ENCODE measurements at regions not wholly inside any gene's neighbourhood (a gene's known extent, or its start where the extent isn't known, plus 50 kb on each side); places are given as distances from the start of the nearest gene placed in this dataset.

DNA sequence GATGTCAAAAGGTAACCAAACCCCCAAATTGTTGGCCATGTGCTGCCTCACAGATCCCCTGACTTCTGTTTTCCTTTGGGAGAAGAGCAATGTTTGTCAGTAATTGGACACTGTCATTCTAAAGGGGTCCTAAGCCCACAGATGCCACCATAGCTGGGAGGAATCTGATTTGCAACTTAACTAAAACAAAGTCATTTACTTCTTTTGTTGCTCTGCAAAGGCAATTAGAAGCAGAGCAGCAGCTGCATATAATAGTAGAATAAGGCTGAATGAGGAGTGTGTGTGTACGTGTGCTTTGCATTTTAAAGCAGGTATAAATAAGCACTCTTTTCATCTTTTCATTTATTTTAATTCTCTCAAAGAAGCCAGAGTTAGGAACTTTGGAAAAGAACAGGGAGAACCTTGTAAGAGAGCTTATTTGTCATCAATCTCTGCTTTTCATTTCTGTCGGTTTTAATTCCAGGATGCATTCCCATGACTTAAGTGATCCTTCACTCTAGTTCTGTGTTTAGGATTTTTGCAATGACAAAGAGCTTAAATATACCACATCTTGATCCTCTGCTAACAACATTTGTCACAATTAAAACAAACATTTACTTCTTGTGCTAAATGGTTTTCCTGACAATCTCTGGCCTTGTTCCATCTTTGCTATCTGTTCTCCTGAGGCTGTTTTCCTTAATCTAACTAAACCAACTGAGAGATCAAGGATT is 530.2 kb upstream of the CBLB start:
- Histone ChIP-seq H3K4me3 (ENCODE audit: low read depth, low read length) (no peak overlapping the region), H4K12ac (ENCODE audit: low read depth, low read length) (no peak overlapping the region), H2BK12ac (ENCODE audit: low read length) (no peak overlapping the region), H3K18ac (ENCODE audit: low read length) (no peak overlapping the region), H2AFZ (ENCODE audit: insufficient read depth, low read length, poor library complexity) (no peak overlapping the region), H3K36me3 (ENCODE audit: control insufficient read depth in 1 of 2, insufficient read depth in 2 of 2, low read length in 2 of 2) (no peaks in the 10 kb centered on the region), H3K27me3 (ENCODE audit: insufficient read depth, low read length) (no peaks in the 10 kb centered on the region), H2AK5ac (ENCODE audit: low read length) (no peak overlapping the region), H3K79me1 (ENCODE audit: low read length) (no peaks in the 10 kb centered on the region), H3K14ac (ENCODE audit: low read length) (no peak overlapping the region), H3K27ac (ENCODE audit: low read depth, low read length) (no peak overlapping the region), H4K91ac (ENCODE audit: low read depth, low read length) (no peak overlapping the region), H3K23ac (ENCODE audit: low read length) (no peak overlapping the region), H3K4me2 (ENCODE audit: low read length) (no peak overlapping the region), H2BK120ac (ENCODE audit: insufficient read depth, low read length, poor library complexity) (no peak overlapping the region), H4K8ac (ENCODE audit: low read depth, low read length) (no peak overlapping the region), H2BK5ac (ENCODE audit: low read depth, low read length, poor library complexity) (no peak overlapping the region), H3K4ac (ENCODE audit: low read depth, low read length) (no peak overlapping the region), H3K79me2 (ENCODE audit: control insufficient read depth, insufficient read depth, low read length, poor library complexity) (no peaks in the 10 kb centered on the region), H3K9ac (ENCODE audit: low read length) (no peak overlapping the region), H3K4me1 (ENCODE audit: control insufficient read depth in 1 of 2, insufficient read depth in 2 of 2, low read length in 2 of 2) (no peaks in the 10 kb centered on the region), H3K9me3 (ENCODE audit: insufficient read depth, low read depth, low read length) (no peaks in the 10 kb centered on the region)
- DNase-seq, result no peak
- no CpG with 5 or more reads among the region's 2 CpGs for WGBS (ENCODE audit: extremely low coverage, insufficient coverage, insufficient read length)

DNA sequence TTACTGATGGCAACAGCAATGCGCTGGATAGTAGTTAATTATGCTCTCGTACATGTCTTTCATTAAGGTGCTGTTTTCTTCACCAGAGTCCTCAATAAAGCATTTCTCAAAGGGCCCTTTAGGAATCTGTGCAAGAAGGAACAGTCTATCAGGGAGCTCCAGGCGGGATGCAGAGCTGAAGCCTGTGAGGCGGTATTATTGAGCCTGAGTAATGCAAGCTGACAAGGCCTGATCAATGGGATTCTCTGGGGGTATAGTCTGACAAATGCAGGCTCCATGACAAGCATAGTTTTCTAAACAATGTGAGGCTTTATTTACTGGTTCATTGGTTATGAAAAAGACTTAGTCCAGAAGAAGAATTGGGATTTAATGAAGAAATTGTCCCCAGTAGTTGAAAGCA is 530.9 kb upstream of the CBLB start:
- Histone ChIP-seq H2BK5ac (ENCODE audit: low read depth, low read length, poor library complexity) (no peak overlapping the region), H3K14ac (ENCODE audit: low read length) (no peak overlapping the region), H2BK12ac (ENCODE audit: low read length) (no peak overlapping the region), H2AFZ (ENCODE audit: insufficient read depth, low read length, poor library complexity) (no peak overlapping the region), H3K4me3 (ENCODE audit: low read depth, low read length) (no peak overlapping the region), H3K4me2 (ENCODE audit: low read length) (no peak overlapping the region), H4K91ac (ENCODE audit: low read depth, low read length) (no peak overlapping the region), H3K79me1 (ENCODE audit: low read length) (no peaks in the 10 kb centered on the region), H3K4me1 (ENCODE audit: control insufficient read depth in 1 of 2, insufficient read depth in 2 of 2, low read length in 2 of 2) (no peaks in the 10 kb centered on the region), H3K27ac (ENCODE audit: low read depth, low read length) (no peak overlapping the region), H3K36me3 (ENCODE audit: control insufficient read depth in 1 of 2, insufficient read depth in 2 of 2, low read length in 2 of 2) (no peaks in the 10 kb centered on the region), H2BK120ac (ENCODE audit: insufficient read depth, low read length, poor library complexity) (no peak overlapping the region), H3K4ac (ENCODE audit: low read depth, low read length) (no peak overlapping the region), H2AK5ac (ENCODE audit: low read length) (no peak overlapping the region), H3K79me2 (ENCODE audit: control insufficient read depth, insufficient read depth, low read length, poor library complexity) (no peaks in the 10 kb centered on the region), H3K9ac (ENCODE audit: low read length) (no peak overlapping the region), H3K23ac (ENCODE audit: low read length) (no peak overlapping the region), H3K9me3 (ENCODE audit: insufficient read depth, low read depth, low read length) (no peaks in the 10 kb centered on the region), H3K18ac (ENCODE audit: low read length) (no peak overlapping the region), H3K27me3 (ENCODE audit: insufficient read depth, low read length) (no peaks in the 10 kb centered on the region), H4K8ac (ENCODE audit: low read depth, low read length) (no peak overlapping the region), H4K12ac (ENCODE audit: low read depth, low read length) (no peak overlapping the region)
- DNase-seq, result no peak
- WGBS (ENCODE audit: extremely low coverage, insufficient coverage, insufficient read length), result no CpG with 5 or more reads among the region's 4 CpGs

DNA sequence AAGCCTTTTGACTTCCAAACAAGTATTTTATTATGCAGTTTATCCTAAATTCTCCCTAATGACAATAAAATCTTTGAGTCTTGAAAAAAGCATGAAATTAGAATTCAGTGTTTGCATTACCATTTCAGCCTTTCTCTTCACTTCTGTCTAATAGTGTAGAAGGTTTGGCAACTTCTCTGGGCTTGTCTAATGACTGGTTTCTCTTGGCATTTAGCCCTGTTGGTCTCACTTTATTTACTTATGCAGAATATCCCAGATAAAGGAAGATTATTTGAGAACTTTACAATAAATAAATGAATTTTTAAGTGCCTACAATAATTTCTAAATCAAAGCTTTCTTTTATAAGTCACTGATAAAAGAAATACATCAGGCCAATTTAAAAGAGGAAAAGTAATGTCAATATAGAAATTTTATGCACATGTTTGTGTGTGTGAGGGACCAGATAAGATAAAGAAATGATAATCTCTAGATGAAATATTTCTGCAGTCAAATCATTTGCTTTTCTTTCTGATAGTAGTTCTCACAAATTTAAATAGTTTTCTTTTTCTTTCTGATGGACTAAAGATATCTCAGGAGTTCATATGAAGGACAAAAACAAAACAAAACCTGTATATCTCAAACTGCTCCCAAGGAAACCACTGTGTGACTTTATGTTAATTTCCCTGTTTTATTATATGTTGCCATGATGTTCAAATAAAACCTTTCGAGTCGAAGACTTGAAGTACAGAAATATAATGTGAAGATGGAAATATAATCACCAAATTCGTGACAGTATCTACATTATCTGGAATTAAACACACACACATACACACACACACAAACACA is 533.1 kb upstream of the CBLB start:
- Histone ChIP-seq H2BK12ac (ENCODE audit: low read length) (no peak overlapping the region), H4K8ac (ENCODE audit: low read depth, low read length) (no peak overlapping the region), H3K27me3 (ENCODE audit: insufficient read depth, low read length) (no peaks in the 10 kb centered on the region), H3K27ac (ENCODE audit: low read depth, low read length) (no peak overlapping the region), H4K91ac (ENCODE audit: low read depth, low read length) (no peak overlapping the region), H2AFZ (ENCODE audit: insufficient read depth, low read length, poor library complexity) (no peak overlapping the region), H3K14ac (ENCODE audit: low read length) (no peak overlapping the region), H4K12ac (ENCODE audit: low read depth, low read length) (no peak overlapping the region), H2AK5ac (ENCODE audit: low read length) (no peak overlapping the region), H2BK5ac (ENCODE audit: low read depth, low read length, poor library complexity) (no peak overlapping the region), H3K4me1 (ENCODE audit: control insufficient read depth in 1 of 2, insufficient read depth in 2 of 2, low read length in 2 of 2) (no peaks in the 10 kb centered on the region), H3K23ac (ENCODE audit: low read length) (no peak overlapping the region), H2BK120ac (ENCODE audit: insufficient read depth, low read length, poor library complexity) (no peak overlapping the region), H3K9me3 (ENCODE audit: insufficient read depth, low read depth, low read length) (no peaks in the 10 kb centered on the region), H3K79me2 (ENCODE audit: control insufficient read depth, insufficient read depth, low read length, poor library complexity) (no peaks in the 10 kb centered on the region), H3K4ac (ENCODE audit: low read depth, low read length) (no peak overlapping the region), H3K4me2 (ENCODE audit: low read length) (no peak overlapping the region), H3K18ac (ENCODE audit: low read length) (no peak overlapping the region), H3K4me3 (ENCODE audit: low read depth, low read length) (no peak overlapping the region), H3K9ac (ENCODE audit: low read length) (no peak overlapping the region), H3K36me3 (ENCODE audit: control insufficient read depth in 1 of 2, insufficient read depth in 2 of 2, low read length in 2 of 2) (no peaks in the 10 kb centered on the region), H3K79me1 (ENCODE audit: low read length) (no peaks in the 10 kb centered on the region)
- no CpG with 5 or more reads among the region's 3 CpGs for WGBS (ENCODE audit: extremely low coverage, insufficient coverage, insufficient read length)
- no peak for DNase-seq

DNA sequence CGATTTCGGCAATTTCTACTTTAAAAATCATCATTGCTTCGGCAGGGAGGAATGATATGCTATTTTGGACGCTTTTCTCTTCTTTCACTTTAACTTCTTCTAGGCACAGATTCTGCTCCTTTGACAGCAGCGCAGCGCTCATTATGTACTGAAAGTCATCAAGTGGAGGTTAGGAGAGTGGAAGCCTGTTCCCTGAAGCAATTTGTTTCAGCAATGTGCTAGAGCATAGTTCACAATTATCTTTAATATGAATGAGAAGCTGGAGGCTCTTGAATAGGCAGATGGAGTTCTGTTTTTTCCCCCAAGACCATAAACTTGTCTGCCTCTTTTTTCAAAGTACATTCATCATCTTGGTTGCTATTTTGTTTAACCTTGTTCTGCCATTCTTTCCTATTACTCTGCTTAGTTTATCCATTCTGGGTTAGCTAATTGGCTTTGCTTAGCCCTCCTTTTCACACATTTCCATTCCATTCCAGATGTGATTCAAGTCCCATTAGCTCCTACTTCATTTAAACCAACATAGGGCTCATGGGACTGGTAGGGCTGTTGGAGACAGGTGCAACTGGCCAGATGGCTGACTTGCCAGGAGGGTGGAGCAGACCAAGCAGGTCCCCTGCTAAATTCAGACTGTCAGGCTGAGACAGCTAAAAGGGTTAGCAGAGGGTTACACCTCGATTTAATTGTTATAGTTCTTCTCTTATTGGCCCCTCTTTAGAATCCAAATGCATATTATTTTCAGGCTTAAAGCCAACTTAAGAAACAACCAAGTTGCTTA is 534.7 kb upstream of the CBLB start:
- H3K4me3 ChIP-seq (ENCODE audit: low read depth, low read length), result no peak overlapping the region
- no peak overlapping the region for H3K14ac ChIP-seq (ENCODE audit: low read length)
- no peaks in the 10 kb centered on the region for H3K27me3 ChIP-seq (ENCODE audit: insufficient read depth, low read length)
- H4K8ac ChIP-seq (ENCODE audit: low read depth, low read length), result no peak overlapping the region
- no peak overlapping the region for H4K91ac ChIP-seq (ENCODE audit: low read depth, low read length)
- H2AK5ac ChIP-seq (ENCODE audit: low read length), result no peak overlapping the region
- no peak for DNase-seq
- no peaks in the 10 kb centered on the region for H3K79me2 ChIP-seq (ENCODE audit: control insufficient read depth, insufficient read depth, low read length, poor library complexity)
- H3K23ac ChIP-seq (ENCODE audit: low read length), result no peak overlapping the region
- no peak overlapping the region for H3K9ac ChIP-seq (ENCODE audit: low read length)
- H2BK5ac ChIP-seq (ENCODE audit: low read depth, low read length, poor library complexity), result no peak overlapping the region
- H3K4me1 ChIP-seq (ENCODE audit: control insufficient read depth in 1 of 2, insufficient read depth in 2 of 2, low read length in 2 of 2), result no peaks in the 10 kb centered on the region
- no peak overlapping the region for H2AFZ ChIP-seq (ENCODE audit: insufficient read depth, low read length, poor library complexity)
- no peak overlapping the region for H3K27ac ChIP-seq (ENCODE audit: low read depth, low read length)
- no peak overlapping the region for H3K4me2 ChIP-seq (ENCODE audit: low read length)
- no peak overlapping the region for H2BK12ac ChIP-seq (ENCODE audit: low read length)
- no peak overlapping the region for H3K4ac ChIP-seq (ENCODE audit: low read depth, low read length)
- H4K12ac ChIP-seq (ENCODE audit: low read depth, low read length), result no peak overlapping the region
- H3K79me1 ChIP-seq (ENCODE audit: low read length), result no peaks in the 10 kb centered on the region
- H2BK120ac ChIP-seq (ENCODE audit: insufficient read depth, low read length, poor library complexity), result no peak overlapping the region
- no peaks in the 10 kb centered on the region for H3K36me3 ChIP-seq (ENCODE audit: control insufficient read depth in 1 of 2, insufficient read depth in 2 of 2, low read length in 2 of 2)
- WGBS (ENCODE audit: extremely low coverage, insufficient coverage, insufficient read length), result no CpG with 5 or more reads among the region's 7 CpGs
- no peaks in the 10 kb centered on the region for H3K9me3 ChIP-seq (ENCODE audit: insufficient read depth, low read depth, low read length)
- H3K18ac ChIP-seq (ENCODE audit: low read length), result no peak overlapping the region

All from trophoblast cell (in vitro differentiated cells and primary cell).